ENCODE measurements at regions not wholly inside any gene's neighbourhood (a gene's known extent, or its start where the extent isn't known, plus 50 kb on each side); places are given as distances from the start of the nearest gene placed in this dataset.

DNA sequence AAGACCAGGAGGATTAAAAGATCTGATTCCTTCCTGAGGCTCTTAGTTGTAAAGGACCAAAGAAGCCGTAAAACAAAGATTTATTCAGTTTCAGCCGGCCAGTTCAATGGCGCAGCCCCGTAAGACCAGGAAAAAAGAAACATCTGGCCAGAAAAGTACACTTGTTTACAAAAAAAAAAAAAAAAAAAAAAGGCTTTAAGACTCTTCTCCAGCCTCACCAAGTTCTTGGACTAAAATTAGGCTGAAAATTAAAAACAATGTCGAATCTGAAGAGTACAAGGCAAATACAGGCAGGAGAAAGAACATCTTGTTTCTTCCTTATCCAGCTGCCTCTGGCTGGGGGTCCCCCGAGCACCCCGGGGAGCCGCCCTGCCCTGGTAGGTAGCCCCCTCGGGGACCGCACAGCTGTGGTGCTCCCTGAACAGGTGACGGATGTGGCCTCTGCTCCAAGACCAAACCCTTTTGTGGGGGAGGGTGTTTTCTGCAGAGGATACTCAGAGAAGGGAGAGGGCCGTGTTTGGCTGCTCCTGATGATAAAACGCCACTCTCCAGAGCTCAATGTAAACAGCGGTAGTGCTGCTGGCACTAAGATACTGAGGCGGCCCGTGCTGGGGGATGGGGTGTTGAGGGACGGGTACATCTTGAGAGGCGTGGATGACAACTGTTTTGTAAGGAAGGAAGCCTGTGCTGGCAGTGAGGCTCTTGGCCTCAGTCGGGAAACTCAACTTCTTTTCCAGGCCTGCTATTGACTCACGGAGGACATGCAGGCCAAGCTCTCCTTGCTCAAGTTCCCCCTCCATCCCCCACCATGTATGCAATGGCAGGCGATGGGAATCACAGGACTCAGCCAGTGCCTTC is 201.0 kb upstream of the DIO3 start:
- TF ChIP-seq, protein P1, sequence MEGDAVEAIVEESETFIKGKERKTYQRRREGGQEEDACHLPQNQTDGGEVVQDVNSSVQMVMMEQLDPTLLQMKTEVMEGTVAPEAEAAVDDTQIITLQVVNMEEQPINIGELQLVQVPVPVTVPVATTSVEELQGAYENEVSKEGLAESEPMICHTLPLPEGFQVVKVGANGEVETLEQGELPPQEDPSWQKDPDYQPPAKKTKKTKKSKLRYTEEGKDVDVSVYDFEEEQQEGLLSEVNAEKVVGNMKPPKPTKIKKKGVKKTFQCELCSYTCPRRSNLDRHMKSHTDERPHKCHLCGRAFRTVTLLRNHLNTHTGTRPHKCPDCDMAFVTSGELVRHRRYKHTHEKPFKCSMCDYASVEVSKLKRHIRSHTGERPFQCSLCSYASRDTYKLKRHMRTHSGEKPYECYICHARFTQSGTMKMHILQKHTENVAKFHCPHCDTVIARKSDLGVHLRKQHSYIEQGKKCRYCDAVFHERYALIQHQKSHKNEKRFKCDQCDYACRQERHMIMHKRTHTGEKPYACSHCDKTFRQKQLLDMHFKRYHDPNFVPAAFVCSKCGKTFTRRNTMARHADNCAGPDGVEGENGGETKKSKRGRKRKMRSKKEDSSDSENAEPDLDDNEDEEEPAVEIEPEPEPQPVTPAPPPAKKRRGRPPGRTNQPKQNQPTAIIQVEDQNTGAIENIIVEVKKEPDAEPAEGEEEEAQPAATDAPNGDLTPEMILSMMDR (IDR thresholded peaks at IDR 0.05): no peak
- TF ChIP-seq POLR2A (IDR thresholded peaks at IDR 0.05): no peak

Measured in prostate gland (tissue), 2 donors.